ENCODE measurements at regions not wholly inside any gene's neighbourhood (a gene's known extent, or its start where the extent isn't known, plus 50 kb on each side); places are given as distances from the start of the nearest gene placed in this dataset.

- H3K4me1 ChIP-seq (ENCODE audit: control insufficient read depth, insufficient read depth, low read length) = no peaks in the 10 kb centered on the region
- H3K4me3 ChIP-seq (ENCODE audit: low read length) = no peak overlapping the region
- H3K27ac ChIP-seq (ENCODE audit: low read depth, low read length) = no peak overlapping the region
- no peak overlapping the region for H3K9ac ChIP-seq (ENCODE audit: low read length)
- H3K27me3 ChIP-seq (ENCODE audit: control insufficient read depth, insufficient read depth, low read length) = no peaks in the 10 kb centered on the region
- no peaks in the 10 kb centered on the region for H3K36me3 ChIP-seq (ENCODE audit: control insufficient read depth, insufficient read depth, low read length)
Observed at GRCh38 chr5:74409166-74409706, 231.3 kb downstream of the ENC1 start.

- H3K27me3 ChIP-seq (ENCODE audit: control insufficient read depth, insufficient read depth, low read length) = no peaks in the 10 kb centered on the region
- no peak overlapping the region for H3K4me3 ChIP-seq (ENCODE audit: low read length)
- no peak overlapping the region for H3K27ac ChIP-seq (ENCODE audit: low read depth, low read length)
- no peaks in the 10 kb centered on the region for H3K4me1 ChIP-seq (ENCODE audit: control insufficient read depth, insufficient read depth, low read length)
- H3K9ac ChIP-seq (ENCODE audit: low read length) = no peak overlapping the region
- no peaks in the 10 kb centered on the region for H3K36me3 ChIP-seq (ENCODE audit: control insufficient read depth, insufficient read depth, low read length)
Observed at GRCh38 chr5:74408150-74409043, 232.1 kb downstream of the ENC1 start.

- no peak overlapping the region for H3K9ac ChIP-seq (ENCODE audit: low read length)
- no peak overlapping the region for H3K4me3 ChIP-seq (ENCODE audit: low read length)
- H3K27me3 ChIP-seq (ENCODE audit: control insufficient read depth, insufficient read depth, low read length) = no peaks in the 10 kb centered on the region
- no peak overlapping the region for H3K27ac ChIP-seq (ENCODE audit: low read depth, low read length)
- H3K4me1 ChIP-seq (ENCODE audit: control insufficient read depth, insufficient read depth, low read length) = no peaks in the 10 kb centered on the region
- no peaks in the 10 kb centered on the region for H3K36me3 ChIP-seq (ENCODE audit: control insufficient read depth, insufficient read depth, low read length)
Observed at GRCh38 chr5:74407701-74408100, 232.8 kb downstream of the ENC1 start.

- H3K27ac ChIP-seq (ENCODE audit: low read depth, low read length) = no peak overlapping the region
- no peaks in the 10 kb centered on the region for H3K27me3 ChIP-seq (ENCODE audit: control insufficient read depth, insufficient read depth, low read length)
- no peak overlapping the region for H3K9ac ChIP-seq (ENCODE audit: low read length)
- H3K36me3 ChIP-seq (ENCODE audit: control insufficient read depth, insufficient read depth, low read length) = no peaks in the 10 kb centered on the region
- no peaks in the 10 kb centered on the region for H3K4me1 ChIP-seq (ENCODE audit: control insufficient read depth, insufficient read depth, low read length)
- no peak overlapping the region for H3K4me3 ChIP-seq (ENCODE audit: low read length)
Observed at GRCh38 chr5:74406844-74407243, 233.7 kb downstream of the ENC1 start.

- Histone ChIP-seq H3K36me3 (ENCODE audit: control insufficient read depth, insufficient read depth, low read length) (no peaks in the 10 kb centered on the region), H3K4me3 (ENCODE audit: low read length) (no peak overlapping the region), H3K27ac (ENCODE audit: low read depth, low read length) (no peak overlapping the region), H3K9ac (ENCODE audit: low read length) (no peak overlapping the region), H3K4me1 (ENCODE audit: control insufficient read depth, insufficient read depth, low read length) (no peaks in the 10 kb centered on the region), H3K27me3 (ENCODE audit: control insufficient read depth, insufficient read depth, low read length) (no peaks in the 10 kb centered on the region)
Observed at GRCh38 chr5:74405593-74405992, 234.9 kb downstream of the ENC1 start.

GRCh38 chr5:74404574-74405508 is 235.7 kb downstream of the ENC1 start:
- Histone ChIP-seq H3K27me3 (ENCODE audit: control insufficient read depth, insufficient read depth, low read length) (no peaks in the 10 kb centered on the region), H3K27ac (ENCODE audit: low read depth, low read length) (no peak overlapping the region), H3K4me1 (ENCODE audit: control insufficient read depth, insufficient read depth, low read length) (no peaks in the 10 kb centered on the region), H3K9ac (ENCODE audit: low read length) (no peak overlapping the region), H3K4me3 (ENCODE audit: low read length) (no peak overlapping the region), H3K36me3 (ENCODE audit: control insufficient read depth, insufficient read depth, low read length) (no peaks in the 10 kb centered on the region)

- Histone ChIP-seq H3K4me1 (ENCODE audit: control insufficient read depth, insufficient read depth, low read length) (no peaks in the 10 kb centered on the region), H3K27ac (ENCODE audit: low read depth, low read length) (no peak overlapping the region), H3K36me3 (ENCODE audit: control insufficient read depth, insufficient read depth, low read length) (no peaks in the 10 kb centered on the region), H3K4me3 (ENCODE audit: low read length) (no peak overlapping the region), H3K27me3 (ENCODE audit: control insufficient read depth, insufficient read depth, low read length) (no peaks in the 10 kb centered on the region), H3K9ac (ENCODE audit: low read length) (no peak overlapping the region)
Observed at GRCh38 chr5:74403771-74404170, 236.8 kb downstream of the ENC1 start.

GRCh38 chr5:74402553-74402952 is 238.0 kb downstream of the ENC1 start:
- H3K36me3 ChIP-seq (ENCODE audit: control insufficient read depth, insufficient read depth, low read length) = no peaks in the 10 kb centered on the region
- H3K4me1 ChIP-seq (ENCODE audit: control insufficient read depth, insufficient read depth, low read length) = no peaks in the 10 kb centered on the region
- H3K27ac ChIP-seq (ENCODE audit: low read depth, low read length) = no peak overlapping the region
- H3K27me3 ChIP-seq (ENCODE audit: control insufficient read depth, insufficient read depth, low read length) = no peaks in the 10 kb centered on the region
- H3K4me3 ChIP-seq (ENCODE audit: low read length) = no peak overlapping the region
- H3K9ac ChIP-seq (ENCODE audit: low read length) = no peak overlapping the region

- H3K27ac ChIP-seq (ENCODE audit: low read depth, low read length) = no peak overlapping the region
- H3K27me3 ChIP-seq (ENCODE audit: control insufficient read depth, insufficient read depth, low read length) = no peaks in the 10 kb centered on the region
- no peaks in the 10 kb centered on the region for H3K36me3 ChIP-seq (ENCODE audit: control insufficient read depth, insufficient read depth, low read length)
- no peak overlapping the region for H3K4me3 ChIP-seq (ENCODE audit: low read length)
- no peak overlapping the region for H3K9ac ChIP-seq (ENCODE audit: low read length)
- no peaks in the 10 kb centered on the region for H3K4me1 ChIP-seq (ENCODE audit: control insufficient read depth, insufficient read depth, low read length)
Observed at GRCh38 chr5:74401946-74402320, 238.6 kb downstream of the ENC1 start.

- Histone ChIP-seq H3K36me3 (ENCODE audit: control insufficient read depth, insufficient read depth, low read length) (no peaks in the 10 kb centered on the region), H3K9ac (ENCODE audit: low read length) (no peak overlapping the region), H3K4me1 (ENCODE audit: control insufficient read depth, insufficient read depth, low read length) (no peaks in the 10 kb centered on the region), H3K27ac (ENCODE audit: low read depth, low read length) (no peak overlapping the region), H3K4me3 (ENCODE audit: low read length) (no peak overlapping the region), H3K27me3 (ENCODE audit: control insufficient read depth, insufficient read depth, low read length) (no peaks in the 10 kb centered on the region)
Observed at GRCh38 chr5:74401281-74401945, 239.1 kb downstream of the ENC1 start.

- Histone ChIP-seq H3K27ac (ENCODE audit: low read depth, low read length) (no peak overlapping the region), H3K4me3 (ENCODE audit: low read length) (no peak overlapping the region), H3K4me1 (ENCODE audit: control insufficient read depth, insufficient read depth, low read length) (no peaks in the 10 kb centered on the region)
Observed at GRCh38 chr5:74400067-74400466, 240.5 kb downstream of the ENC1 start.

More at GRCh38 chr5:74400067-74400466, 240.5 kb downstream of the ENC1 start:
- no peaks in the 10 kb centered on the region for H3K27me3 ChIP-seq (ENCODE audit: control insufficient read depth, insufficient read depth, low read length)
- no peak overlapping the region for H3K9ac ChIP-seq (ENCODE audit: low read length)
- no peaks in the 10 kb centered on the region for H3K36me3 ChIP-seq (ENCODE audit: control insufficient read depth, insufficient read depth, low read length)

All from rectal smooth muscle tissue (tissue), 1 donor.